ENCODE measurements at regions not wholly inside any gene's neighbourhood (a gene's known extent, or its start where the extent isn't known, plus 50 kb on each side); places are given as distances from the start of the nearest gene placed in this dataset.

GRCh38 chr2:236674238-236674637 lies 104.6 kb downstream of the ACKR3 start:
- Histone ChIP-seq H3K27ac (no peak overlapping the region), H3K9me3 (no peaks in the 10 kb centered on the region), H3K36me3 (no peaks in the 10 kb centered on the region), H3K4me1 (peaks cover 0 to 5% (median 0%) of the 10 kb centered on the region in 4 donors), H3K4me3 (no peak overlapping the region), H3K27me3 (no peaks in the 10 kb centered on the region)
- 79% methylated on average over 7 of the region's 7 CpGs; no CpG with 5 or more reads in 1 of the 2 donors for WGBS, 2 donors (ENCODE audit: low coverage in 1 of 2)
- TF ChIP-seq, protein P1, sequence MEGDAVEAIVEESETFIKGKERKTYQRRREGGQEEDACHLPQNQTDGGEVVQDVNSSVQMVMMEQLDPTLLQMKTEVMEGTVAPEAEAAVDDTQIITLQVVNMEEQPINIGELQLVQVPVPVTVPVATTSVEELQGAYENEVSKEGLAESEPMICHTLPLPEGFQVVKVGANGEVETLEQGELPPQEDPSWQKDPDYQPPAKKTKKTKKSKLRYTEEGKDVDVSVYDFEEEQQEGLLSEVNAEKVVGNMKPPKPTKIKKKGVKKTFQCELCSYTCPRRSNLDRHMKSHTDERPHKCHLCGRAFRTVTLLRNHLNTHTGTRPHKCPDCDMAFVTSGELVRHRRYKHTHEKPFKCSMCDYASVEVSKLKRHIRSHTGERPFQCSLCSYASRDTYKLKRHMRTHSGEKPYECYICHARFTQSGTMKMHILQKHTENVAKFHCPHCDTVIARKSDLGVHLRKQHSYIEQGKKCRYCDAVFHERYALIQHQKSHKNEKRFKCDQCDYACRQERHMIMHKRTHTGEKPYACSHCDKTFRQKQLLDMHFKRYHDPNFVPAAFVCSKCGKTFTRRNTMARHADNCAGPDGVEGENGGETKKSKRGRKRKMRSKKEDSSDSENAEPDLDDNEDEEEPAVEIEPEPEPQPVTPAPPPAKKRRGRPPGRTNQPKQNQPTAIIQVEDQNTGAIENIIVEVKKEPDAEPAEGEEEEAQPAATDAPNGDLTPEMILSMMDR (IDR thresholded peaks at IDR 0.05), result no peak
- TF ChIP-seq POLR2A (IDR thresholded peaks at IDR 0.05) (no peak), POLR2AphosphoS5 (IDR thresholded peaks at IDR 0.05) (no peak), EP300 (IDR thresholded peaks at IDR 0.05; ENCODE audit: low read depth) (no peak)
- intact Hi-C loops (cut with DNase I; ENCODE audit: low total_unique reads) (no loop called here), in situ Hi-C loops (cut with MboI; ENCODE audit: low pct_ligation_motif_present in 1 of 4, low pct_unique_long_range_greater_than_20kb in 1 of 4, low sequenced_read_pairs in 3 of 4) (no loop called here)
- no peak for DNase-seq

DNA sequence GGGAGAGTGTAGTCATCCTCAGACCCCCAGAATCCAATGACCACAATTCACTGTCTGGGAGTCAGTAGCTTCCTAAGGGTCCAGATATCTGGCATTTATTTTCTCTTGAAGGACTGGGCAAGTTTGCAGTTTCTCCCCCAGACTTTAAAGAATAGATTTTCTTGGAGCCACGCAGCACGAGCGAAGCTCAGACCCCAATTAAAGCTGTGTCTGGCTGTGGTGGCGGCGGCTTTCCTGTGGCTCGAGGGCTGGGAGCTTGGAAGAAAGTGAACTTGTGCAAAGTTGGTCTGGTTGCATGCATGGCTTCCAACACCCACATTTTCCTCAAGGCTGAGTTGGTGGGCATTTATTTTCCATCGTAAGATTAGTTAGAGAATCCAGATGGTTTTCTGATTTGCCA lies 105.0 kb downstream of the ACKR3 start:
- TF ChIP-seq, protein P1 (IDR thresholded peaks at IDR 0.05), result no peak
- TF ChIP-seq POLR2AphosphoS5 (IDR thresholded peaks at IDR 0.05), result no peak
- no peak for TF ChIP-seq POLR2A (IDR thresholded peaks at IDR 0.05)
- no peak for TF ChIP-seq EP300 (IDR thresholded peaks at IDR 0.05; ENCODE audit: low read depth)
- in situ Hi-C loops (cut with MboI; ENCODE audit: low pct_ligation_motif_present in 1 of 4, low pct_unique_long_range_greater_than_20kb in 1 of 4, low sequenced_read_pairs in 3 of 4) (no loop called here), intact Hi-C loops (cut with DNase I; ENCODE audit: low total_unique reads) (no loop called here)
- no peaks in the 10 kb centered on the region for H3K36me3 ChIP-seq
- no peak for DNase-seq
- no peak overlapping the region for H3K27ac ChIP-seq
- H3K27me3 ChIP-seq, result no peaks in the 10 kb centered on the region
- H3K4me3 ChIP-seq, result no peak overlapping the region
- H3K4me1 ChIP-seq, result peaks cover 0 to 5% (median 0%) of the 10 kb centered on the region in 4 donors
- 72 to 92% methylated on average over 6 to 7 of the region's 7 CpGs for WGBS, 2 donors (ENCODE audit: low coverage in 1 of 2)
- no peaks in the 10 kb centered on the region for H3K9me3 ChIP-seq

DNA sequence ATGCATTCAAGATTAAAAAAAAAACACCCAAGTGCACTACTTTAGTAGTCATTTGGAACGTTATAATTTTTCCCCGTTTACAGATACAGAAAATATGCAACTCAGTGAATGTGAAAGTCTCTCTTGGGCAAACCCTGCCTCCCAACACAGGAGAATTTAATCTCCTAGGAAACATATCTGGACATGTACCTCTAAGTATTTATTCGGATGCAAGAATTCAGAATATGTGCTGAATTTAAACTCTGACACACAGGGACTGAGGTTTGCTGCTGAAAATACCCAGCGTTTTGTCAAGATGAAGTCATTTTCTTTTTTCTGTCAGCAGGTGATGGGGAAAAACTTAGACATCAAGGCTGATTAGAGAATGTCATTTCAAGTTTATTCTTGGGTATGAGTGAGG lies 105.4 kb downstream of the ACKR3 start:
- no peak overlapping the region for H3K4me3 ChIP-seq
- H3K36me3 ChIP-seq, result no peaks in the 10 kb centered on the region
- 62 to 63% methylated on average over 4 of the region's 4 CpGs for WGBS, 2 donors (ENCODE audit: low coverage in 1 of 2)
- H3K27ac ChIP-seq, result no peak overlapping the region
- H3K9me3 ChIP-seq, result no peaks in the 10 kb centered on the region
- H3K27me3 ChIP-seq, result no peaks in the 10 kb centered on the region
- peaks cover 0 to 5% (median 0%) of the 10 kb centered on the region in 4 donors for H3K4me1 ChIP-seq
- no peak for DNase-seq
- intact Hi-C loops (cut with DNase I; ENCODE audit: low total_unique reads) (no loop called here), in situ Hi-C loops (cut with MboI; ENCODE audit: low pct_ligation_motif_present in 1 of 4, low pct_unique_long_range_greater_than_20kb in 1 of 4, low sequenced_read_pairs in 3 of 4) (no loop called here)
- TF ChIP-seq POLR2AphosphoS5 (IDR thresholded peaks at IDR 0.05) (no peak), POLR2A (IDR thresholded peaks at IDR 0.05) (no peak), EP300 (IDR thresholded peaks at IDR 0.05; ENCODE audit: low read depth) (no peak)
- TF ChIP-seq, protein P1 (IDR thresholded peaks at IDR 0.05), result no peak

DNA sequence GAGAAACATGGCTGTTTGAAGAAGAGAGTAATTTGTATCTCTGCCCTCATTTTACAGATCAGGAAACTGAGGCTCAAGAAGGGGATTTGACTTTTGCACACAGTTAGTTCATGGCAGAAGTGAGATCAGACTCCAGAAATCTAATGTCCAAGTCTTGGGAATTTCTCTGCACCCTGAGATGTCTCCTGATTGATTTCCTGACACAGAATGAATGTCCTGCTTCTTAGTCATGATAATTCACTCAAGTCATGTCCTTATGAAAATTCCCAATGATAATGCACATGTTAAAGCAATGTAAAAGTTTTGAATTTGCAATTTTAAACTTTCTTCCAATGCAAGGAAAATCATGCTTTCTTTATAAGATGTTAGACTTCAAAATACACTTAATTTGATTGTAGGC lies 105.9 kb downstream of the ACKR3 start:
- in situ Hi-C loops (cut with MboI; ENCODE audit: low pct_ligation_motif_present in 1 of 4, low pct_unique_long_range_greater_than_20kb in 1 of 4, low sequenced_read_pairs in 3 of 4) (no loop called here), intact Hi-C loops (cut with DNase I; ENCODE audit: low total_unique reads) (no loop called here)
- H3K36me3 ChIP-seq, result no peaks in the 10 kb centered on the region
- no peak for DNase-seq
- no peak overlapping the region for H3K4me3 ChIP-seq
- TF ChIP-seq POLR2A (IDR thresholded peaks at IDR 0.05), result no peak
- no peak for TF ChIP-seq POLR2AphosphoS5 (IDR thresholded peaks at IDR 0.05)
- TF ChIP-seq, protein P1 (IDR thresholded peaks at IDR 0.05), result no peak
- no peak for TF ChIP-seq EP300 (IDR thresholded peaks at IDR 0.05; ENCODE audit: low read depth)
- peaks cover 0 to 5% (median 0%) of the 10 kb centered on the region in 4 donors for H3K4me1 ChIP-seq
- H3K27me3 ChIP-seq, result no peaks in the 10 kb centered on the region
- no peak overlapping the region for H3K27ac ChIP-seq
- no peaks in the 10 kb centered on the region for H3K9me3 ChIP-seq
